T follicular helper cell (primary cell): ENCODE measurements at regions not wholly inside any gene's neighbourhood (a gene's known extent, or its start where the extent isn't known, plus 50 kb on each side); places are given as distances from the start of the nearest gene placed in this dataset.
"Not testable (repeated sequence)": the region's sequence is repeated elsewhere in the genome, so short reads cannot be mapped to it uniquely, and the experiment has no call there.

ENCODE experiments used
- DNase-seq: peaks from one replicate; pipeline ENCODE4 v3.0.0-alpha.2; 2020; ENCODE audit warnings: low read depth

DNA sequence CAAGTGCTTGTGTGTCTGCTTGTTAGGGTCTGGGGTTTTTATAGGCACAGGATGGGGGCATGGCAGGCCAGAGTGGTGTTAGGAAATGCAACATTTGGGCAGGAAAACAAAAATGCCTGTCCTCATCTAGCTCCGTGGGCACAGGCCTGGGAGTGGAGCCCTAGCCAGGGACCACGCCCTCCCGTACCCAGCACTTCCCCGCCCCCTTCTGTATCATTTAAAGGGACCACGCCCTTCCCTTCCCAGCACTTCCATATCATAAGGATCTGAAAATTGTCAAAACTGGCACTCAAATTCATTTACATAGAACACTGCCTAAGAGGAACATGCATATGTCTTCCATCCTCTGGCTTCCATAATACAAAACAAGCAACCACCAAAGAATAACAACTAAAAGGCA, 185.8 kb downstream of the B3GLCT start:
- DNase-seq, result no peak

DNA sequence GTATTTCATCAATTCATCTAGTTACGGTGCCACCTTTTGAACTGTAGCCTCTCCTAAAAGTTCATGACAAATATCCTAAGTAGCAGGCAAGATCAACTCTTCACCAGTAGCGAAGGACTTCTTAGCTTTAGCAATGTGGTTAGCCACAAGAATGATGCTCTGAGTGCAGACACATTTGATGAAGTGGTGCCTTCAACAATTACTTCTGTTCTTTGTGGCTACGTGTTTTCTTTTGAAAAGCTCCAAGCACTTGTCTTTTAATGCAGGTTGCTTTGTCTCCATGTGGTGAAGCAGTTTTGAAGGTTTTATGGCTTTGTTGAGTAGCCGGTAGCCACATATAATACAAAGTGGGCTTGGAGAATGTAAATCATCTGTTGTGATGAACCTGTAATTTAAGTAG, 194.7 kb downstream of the B3GLCT start:
- no peak for DNase-seq

DNA sequence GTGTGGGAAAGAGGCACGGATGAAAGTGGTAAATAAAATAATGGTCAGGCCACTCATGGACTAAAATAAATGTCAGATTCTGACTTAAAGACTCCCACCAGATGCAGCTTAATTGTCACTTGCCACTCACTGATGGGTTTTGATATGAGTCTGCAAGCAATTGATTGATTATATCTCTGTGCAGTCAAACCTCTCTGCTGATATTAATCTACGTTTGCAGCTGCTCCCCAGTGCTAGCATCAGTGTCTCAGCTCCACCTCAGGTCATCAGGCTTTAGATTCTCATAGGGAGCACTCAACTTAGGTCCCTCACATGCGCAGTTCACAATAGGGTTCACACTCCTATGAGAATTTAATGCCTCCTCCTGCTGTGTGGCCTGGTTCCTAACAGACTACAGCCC, 195.3 kb downstream of the B3GLCT start:
- DNase-seq, result no peak

DNA sequence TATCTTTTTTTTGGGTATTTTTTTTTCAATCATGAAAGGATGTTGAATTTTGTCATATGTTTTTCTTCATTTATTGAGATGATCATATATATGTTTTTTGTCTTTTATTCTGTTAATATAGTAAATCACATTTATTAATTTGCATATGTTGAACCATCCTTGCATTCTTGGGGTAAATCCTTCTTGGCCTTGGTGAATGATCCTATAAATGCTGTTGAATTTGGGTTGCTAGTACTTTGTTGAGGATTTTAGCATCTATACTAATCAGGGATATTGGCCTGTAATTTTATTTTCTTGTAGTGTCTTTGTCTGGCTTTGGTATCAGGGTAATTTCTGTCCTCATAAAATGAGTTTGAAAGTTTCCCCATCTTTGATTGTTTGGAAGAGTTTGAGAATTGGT, 199.9 kb downstream of the B3GLCT start:
- DNase-seq, result no peak

DNA sequence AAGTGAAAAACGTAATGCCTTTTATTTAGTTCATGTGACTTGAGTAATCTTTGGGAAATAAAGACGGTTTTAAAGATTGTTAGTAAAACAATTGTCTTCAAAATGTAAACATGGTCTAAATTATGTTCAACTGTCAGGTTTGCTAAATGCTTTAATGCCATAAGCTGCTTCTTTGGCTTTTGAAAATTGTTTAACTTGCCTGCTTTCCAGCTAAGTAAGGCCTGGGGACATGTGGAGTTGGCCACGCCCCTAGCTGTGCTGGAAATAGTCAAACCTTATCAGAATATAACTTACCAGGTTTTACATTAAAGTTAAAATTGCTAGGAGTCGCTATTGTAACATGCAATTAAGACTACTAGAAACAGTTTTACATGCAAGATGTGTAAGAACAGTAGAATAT, 203.9 kb downstream of the B3GLCT start:
- DNase-seq, result not testable (repeated sequence)

DNA sequence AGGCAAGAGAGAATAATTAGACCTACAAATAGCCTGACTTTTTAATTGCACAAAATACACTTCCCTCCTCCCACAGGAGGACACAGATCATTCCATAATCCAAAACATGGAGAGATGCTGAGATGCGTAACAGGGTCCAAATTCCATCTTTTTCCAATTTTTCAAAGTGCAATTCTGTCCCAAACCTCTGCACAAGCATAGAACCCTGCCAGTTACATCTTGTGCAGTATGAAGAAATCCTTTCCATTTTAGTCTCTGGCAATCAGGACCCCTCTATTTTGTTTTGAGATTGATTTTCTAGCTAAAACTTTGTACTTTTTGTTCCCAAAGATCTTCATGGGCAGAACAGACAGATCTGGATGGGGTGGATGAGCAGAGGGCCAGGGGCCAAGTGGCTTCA, 209.2 kb downstream of the B3GLCT start:
- DNase-seq, result no peak

DNA sequence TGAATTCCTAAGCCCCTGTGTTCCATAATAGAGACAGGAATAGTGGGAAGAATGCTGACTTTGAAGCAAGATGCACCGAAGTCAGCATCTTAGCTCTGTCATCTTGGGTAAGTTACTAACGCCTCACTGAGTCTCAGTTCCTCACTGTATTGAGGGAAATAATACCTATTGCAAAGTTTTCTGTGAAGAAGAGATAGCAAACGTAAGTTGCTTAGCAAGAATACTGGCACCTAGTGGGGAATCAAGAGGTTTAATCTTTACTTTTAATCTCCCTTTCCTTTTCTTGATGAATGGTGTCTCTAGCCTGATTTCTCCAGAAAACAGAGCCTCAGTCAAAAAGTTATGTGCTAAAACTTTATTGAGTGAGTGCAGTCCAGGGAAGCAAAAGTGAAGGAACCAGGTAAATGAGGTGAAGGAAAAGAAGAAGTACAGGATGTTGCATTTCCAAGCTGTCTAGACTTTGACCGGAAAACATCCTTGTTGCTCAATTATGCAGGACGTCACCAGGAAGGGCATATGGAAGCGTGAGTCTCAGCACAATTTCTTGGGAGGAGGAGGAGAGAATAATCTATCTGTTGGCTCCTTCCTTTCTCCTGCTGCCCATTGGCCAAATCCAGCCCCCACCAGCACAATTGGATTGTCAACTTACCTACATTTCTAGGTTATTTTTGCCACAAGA, 210.0 kb downstream of the B3GLCT start:
- DNase-seq, result no peak

DNA sequence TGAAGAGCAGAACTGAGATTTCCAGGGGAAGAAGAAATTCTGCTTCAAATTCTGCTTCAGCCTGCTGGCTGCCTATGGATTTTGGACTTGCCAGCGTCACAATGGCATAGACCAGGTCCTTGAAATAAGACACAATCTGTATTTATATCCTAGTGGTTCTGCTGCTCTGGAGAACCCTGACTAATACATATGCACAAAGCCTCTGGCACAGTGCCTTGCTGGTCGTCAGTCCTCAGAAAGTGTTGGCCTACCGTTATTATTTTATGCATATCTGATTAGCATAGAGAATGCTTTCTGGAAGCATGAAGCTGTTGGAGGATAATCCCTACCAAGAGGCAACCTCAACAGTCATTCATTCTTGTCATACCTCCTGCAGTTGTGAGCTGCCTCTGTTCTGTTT, 213.7 kb downstream of the B3GLCT start:
- no peak for DNase-seq

DNA sequence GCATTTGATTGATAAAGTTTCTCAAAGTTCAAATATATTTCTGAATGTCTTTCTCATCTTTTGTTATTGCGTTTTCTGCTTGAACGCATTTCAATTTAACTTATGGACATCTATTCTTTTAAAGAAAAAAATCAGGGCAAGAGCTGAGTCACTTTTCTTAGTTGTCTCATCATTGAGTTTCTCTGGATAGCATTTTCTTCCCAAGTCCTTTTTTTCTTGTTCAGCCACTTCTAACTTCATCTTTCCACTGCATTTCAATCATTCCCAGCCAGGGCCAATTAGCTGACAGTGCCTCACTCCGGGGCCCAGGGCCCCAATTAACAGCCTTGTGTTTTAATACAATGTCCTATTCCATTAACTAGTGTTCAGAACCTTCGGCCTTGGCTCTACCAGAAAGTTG, 216.3 kb downstream of the B3GLCT start:
- DNase-seq, result no peak

DNA sequence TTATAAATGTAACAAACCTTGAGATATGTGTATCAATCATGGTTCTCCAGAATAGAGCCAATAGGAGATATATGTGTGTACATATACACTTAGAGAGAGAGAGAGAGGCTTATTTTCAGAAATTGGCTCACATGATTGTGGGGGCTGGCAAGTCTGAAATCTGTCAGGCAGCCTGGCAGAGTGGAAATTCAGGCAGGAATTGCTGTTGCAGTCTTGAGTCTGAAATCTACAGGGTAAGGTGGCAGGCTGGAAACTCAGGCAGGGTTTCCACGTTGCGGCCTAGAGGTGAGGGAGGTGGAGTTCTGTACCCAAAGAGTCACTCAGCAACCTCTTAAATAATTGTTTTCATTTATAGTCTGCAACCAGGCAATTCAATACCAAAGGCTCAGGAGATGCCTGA, 218.4 kb downstream of the B3GLCT start:
- no peak for DNase-seq

DNA sequence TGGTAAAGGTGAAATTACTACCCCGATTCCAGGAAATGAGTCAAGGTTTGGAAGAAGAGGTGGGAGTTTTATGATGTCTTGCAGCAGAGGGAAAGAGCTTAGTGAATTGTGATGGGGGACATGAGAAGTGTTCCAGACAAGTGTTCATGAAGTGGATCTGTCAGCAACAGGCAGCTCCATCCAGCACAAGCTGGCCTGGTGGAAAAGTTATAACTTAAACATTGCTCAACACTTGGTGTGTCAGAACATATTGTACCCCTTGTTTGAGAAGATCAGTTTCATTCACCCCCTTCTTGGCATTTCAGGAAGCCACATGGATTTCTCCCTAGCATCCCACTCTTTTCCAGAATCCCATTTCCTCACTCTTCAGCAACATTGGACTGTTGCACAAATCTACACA, 222.0 kb downstream of the B3GLCT start:
- no peak for DNase-seq

DNA sequence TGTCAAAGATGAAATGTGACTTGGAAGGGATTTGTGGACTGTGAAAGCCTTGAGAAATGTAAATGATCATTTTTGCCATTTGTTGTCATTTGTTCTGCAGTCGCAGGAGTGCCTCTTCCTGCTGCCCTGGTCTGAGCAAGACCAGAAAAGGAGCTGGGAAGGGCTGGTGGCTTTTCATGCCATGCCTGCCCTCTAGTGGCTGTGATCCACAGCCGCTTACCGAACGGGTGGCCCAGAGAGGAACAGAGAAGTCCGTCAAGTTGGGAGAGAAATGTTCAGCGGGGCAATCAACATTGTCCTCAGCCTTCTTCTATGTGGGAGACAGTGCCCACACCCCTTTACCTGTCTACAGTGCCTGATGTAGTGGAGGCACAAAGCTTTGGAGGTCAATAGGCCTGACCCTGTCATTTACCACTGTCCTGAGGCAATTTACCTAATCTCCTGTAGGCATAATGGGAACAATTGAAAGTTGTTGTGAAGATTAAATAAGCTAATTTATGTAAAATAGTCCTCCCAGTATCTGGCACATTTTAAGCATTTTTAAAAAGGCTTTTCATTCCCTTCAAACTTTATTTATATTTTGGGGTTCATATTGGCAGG, 224.5 kb downstream of the B3GLCT start:
- peak; percentile 6 for DNase-seq

DNA sequence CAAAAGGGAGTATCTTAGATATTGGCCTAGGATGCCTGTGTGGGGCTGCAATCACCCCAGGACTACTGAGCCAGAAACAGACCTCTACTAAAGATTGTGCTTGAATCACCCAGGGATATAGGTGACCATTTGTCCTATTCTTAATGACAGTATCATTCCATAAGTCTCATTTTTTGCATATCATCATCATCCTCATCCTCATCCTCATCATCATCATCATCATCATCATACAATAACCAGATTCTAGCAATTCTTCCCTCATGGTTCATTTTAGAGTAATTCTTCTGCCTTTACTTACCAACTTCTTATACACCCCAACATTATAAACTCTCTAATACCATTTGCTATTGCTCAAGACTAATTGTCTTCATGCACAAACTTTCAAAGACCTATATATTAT, 226.6 kb downstream of the B3GLCT start:
- DNase-seq, result no peak

DNA sequence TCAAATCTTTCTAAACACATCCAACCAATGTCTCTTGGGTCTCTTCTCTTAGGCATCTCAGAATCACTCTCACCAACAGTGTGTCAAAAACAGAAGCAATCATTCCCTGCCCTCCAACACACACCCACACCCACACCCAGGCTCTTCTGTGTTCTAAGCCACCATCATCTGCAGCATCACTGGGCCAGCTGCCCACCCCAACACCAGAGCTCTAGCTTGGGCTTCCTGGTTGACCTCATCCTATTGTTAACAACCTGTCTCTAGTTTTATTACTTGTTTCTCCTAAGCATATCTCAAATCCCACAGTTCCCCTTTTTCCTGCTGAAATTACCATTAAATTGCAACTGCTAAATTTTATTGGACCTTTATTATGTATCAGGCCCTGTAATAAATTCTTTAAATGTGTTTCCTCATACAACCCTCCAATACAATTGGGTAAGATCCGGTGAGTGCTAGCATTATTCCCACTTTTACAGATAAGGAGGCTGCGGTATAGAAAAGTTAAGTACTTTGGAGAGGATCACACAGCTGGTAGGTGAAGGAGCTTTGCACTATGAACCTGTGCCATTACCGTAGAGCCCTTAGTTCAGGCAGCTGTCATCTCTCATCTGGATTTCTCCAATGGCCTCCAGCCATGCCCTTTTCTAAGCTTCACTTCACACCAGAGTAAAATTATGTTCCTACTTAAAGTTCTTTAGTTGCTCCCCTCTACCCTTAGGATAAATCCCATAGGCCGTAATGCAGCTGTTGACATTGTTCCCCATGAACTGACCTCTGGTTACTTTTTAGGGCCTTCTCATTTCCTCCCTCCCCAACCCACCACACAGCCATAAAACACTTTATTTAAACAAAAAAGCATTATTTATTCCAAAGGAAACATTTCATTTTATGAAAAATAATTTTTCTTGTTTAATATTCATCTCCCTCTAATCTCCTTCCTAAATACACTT, 227.7 kb downstream of the B3GLCT start:
- no peak for DNase-seq

DNA sequence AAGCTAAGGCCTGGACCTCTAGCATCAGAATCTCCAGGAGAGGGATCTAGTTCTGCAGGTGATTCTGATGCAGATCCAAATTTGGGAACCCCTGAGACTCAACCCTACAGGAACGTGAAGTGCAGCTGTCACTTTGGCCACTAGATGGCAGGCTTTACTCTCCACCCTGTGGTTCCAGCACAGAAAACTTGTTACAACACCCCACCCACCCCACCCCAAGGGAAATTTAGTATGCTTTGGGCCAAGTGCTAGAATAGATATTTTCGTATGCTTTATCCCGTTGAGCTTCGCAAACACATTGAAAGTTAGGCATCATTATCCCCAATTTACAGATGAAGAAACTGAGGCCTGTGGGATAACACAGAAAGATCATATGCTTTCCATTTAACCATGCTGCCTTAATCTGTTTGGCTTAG, 232.0 kb downstream of the B3GLCT start:
- peak; percentile 15 for DNase-seq

DNA sequence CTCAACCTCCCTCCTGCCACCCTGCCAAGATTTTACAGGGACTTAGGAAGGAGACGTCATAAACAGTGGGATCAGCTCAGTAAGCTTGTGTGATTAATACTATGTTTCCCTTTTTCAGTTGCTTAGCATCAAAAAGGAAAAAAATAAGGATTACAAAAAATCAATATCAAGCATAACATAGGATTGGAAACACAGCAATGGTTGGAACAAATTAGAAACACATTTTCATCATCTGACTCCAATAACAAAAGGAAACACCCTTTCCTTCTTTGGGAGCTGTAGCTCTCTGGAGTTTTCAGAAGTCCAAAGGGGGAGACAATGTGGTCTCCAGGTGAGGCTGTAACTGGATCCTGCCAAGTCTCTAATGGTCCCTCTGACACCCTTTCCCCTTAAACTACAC, 233.4 kb downstream of the B3GLCT start:
- DNase-seq, result no peak

DNA sequence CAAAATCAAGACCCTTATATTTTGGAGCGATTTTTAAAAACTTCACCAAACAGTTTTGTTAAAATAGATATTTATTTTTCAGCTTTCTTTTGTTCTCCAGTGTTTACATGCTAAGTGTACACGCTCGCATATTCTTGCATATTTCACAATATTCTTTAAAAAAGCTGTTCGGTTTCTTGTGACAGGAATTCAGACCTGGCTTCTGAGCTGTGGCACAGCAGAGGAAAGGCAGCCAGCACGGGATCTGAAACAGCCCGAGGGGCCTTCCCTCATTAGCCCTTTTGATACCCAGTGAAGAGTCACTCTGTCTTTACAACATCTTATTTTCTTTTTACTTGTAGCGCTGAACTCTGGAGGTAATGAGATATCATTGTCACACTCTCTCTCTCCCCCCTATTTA, 234.0 kb downstream of the B3GLCT start:
- DNase-seq, result no peak

DNA sequence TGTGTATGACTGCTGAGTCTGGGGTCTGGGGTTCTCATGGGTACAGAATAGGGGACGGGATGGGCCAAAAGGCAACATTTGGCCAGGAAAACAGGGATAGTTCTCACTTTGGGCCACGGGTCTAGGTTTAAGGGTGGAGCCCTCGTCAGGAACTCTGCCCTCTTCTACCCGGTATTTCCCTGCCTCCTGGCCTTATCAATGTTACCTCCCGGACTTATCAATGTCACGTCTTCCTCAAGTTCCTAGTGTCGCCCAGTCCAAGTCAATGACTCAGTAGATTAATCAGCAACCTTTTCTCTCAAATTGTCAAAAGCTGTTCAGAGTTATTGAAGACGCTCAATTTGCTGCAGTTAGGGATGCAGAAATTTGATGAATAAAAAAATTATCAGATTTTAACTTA, 234.8 kb downstream of the B3GLCT start:
- no peak for DNase-seq

DNA sequence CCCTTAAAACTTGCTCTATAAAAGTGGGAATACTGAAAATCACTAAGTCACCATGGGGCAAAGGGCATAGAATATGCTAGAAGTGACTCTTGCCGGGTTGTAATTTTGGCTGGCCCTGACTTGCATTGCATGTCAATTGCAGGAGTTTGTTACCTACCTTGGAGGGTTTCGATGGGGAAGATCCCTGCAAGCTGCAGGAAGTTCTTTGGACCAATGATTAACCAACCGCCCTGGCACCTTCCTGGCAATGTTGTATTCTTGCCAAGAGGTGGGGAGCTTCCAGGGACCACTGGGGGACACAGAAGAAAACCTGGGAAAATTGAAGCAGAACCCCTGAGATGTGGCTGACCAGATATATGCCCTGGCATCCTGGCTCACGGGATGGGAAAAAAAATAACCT, 235.8 kb downstream of the B3GLCT start:
- DNase-seq, result no peak

DNA sequence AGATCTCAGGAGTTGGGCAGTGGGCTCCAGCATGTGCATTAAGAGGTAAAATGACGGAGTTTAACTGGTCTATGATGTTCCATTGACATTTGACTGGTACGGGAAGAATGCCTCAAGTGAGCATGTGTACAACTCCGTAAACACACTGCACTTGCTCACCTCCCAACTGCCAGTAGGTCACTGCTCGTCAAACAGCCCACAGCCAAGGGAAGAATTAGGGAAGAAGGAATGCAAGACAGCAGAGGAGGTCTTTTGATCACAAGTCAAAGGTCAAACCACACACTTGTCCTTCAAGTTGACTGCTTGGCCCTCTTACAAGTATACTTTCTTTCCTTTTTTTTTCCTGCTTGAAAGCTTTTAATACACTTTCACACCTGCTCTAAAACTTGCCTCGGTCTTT, 236.7 kb downstream of the B3GLCT start:
- no peak for DNase-seq

DNA sequence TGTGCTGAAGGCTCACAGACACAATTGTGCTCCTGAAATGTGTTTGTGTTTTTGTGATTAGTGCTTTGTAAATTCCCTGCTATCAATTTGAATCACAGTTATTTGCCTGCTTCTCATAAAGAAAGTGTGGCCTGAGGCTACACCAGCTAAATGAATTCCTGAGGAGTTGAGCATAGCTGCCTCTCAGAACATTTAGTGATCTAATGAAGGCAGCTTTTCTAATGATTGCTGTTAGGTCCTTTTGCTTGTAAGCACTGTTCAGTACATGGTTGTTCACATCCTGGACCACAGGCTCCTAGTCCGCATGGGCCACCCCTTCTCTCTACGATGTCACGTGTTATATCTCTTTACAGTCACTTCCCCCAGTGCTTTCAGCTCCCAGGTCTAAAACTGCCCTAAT, 238.2 kb downstream of the B3GLCT start:
- DNase-seq, result no peak

DNA sequence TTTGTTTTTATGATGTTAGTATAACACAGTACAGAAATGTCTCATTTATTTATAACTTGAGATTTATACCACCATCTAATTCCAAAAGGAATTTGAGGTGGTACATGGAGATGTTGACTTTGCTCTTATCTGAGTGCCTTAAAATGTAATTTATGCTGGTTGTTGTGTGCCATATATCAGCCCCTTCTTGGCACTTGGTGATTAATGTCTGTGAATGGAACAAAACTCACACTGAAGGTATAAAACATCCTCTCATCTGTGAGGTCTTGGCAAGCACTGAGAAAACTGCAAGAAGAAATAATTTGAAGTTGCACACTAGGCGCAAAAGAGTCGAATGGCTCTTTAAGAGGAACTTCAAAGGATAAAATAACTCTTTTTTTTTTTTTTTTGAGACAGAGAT, 240.4 kb downstream of the B3GLCT start:
- no peak for DNase-seq
